SK-N-SH (cell line): ENCODE measurements at regions not wholly inside any gene's neighbourhood (a gene's known extent, or its start where the extent isn't known, plus 50 kb on each side); places are given as distances from the start of the nearest gene placed in this dataset.

Experiments used
- CTCF ChIP-seq: fragments of 200-600 bp; sonication (generic); IDR thresholded peaks from 2 replicates; pipeline ENCODE4 v1.6.1; 2017; ENCODE audit warnings: antibody characterized with exemption, mild to moderate bottlenecking, moderate library complexity
- TF ChIP-seq, protein P1 (sequence below): IDR thresholded peaks from 2 replicates; pipeline ENCODE4 v1.6.1; 2012; ENCODE audit warnings: mild to moderate bottlenecking, low read depth, low read length, moderate library complexity

- TF ChIP-seq CTCF, result no peak
- TF ChIP-seq, protein P1, sequence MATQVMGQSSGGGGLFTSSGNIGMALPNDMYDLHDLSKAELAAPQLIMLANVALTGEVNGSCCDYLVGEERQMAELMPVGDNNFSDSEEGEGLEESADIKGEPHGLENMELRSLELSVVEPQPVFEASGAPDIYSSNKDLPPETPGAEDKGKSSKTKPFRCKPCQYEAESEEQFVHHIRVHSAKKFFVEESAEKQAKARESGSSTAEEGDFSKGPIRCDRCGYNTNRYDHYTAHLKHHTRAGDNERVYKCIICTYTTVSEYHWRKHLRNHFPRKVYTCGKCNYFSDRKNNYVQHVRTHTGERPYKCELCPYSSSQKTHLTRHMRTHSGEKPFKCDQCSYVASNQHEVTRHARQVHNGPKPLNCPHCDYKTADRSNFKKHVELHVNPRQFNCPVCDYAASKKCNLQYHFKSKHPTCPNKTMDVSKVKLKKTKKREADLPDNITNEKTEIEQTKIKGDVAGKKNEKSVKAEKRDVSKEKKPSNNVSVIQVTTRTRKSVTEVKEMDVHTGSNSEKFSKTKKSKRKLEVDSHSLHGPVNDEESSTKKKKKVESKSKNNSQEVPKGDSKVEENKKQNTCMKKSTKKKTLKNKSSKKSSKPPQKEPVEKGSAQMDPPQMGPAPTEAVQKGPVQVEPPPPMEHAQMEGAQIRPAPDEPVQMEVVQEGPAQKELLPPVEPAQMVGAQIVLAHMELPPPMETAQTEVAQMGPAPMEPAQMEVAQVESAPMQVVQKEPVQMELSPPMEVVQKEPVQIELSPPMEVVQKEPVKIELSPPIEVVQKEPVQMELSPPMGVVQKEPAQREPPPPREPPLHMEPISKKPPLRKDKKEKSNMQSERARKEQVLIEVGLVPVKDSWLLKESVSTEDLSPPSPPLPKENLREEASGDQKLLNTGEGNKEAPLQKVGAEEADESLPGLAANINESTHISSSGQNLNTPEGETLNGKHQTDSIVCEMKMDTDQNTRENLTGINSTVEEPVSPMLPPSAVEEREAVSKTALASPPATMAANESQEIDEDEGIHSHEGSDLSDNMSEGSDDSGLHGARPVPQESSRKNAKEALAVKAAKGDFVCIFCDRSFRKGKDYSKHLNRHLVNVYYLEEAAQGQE, result no peak
These were observed 246.9 kb downstream of the ZIC1 start for GRCh38 chr3:147656023-147656422.
